GM12875 (cell line): ENCODE measurements at regions not wholly inside any gene's neighbourhood (a gene's known extent, or its start where the extent isn't known, plus 50 kb on each side); places are given as distances from the start of the nearest gene placed in this dataset.

ENCODE experiments used
- H3K4me3 ChIP-seq: one replicate; pipeline ENCODE4 v1.5.1; 2011; ENCODE audit warnings: low read depth, low read length, control low read depth
- TF ChIP-seq, protein P1 (sequence below): IDR thresholded peaks from 2 replicates; pipeline ENCODE4 v1.5.1; 2011; ENCODE audit warnings: low read depth, mild to moderate bottlenecking, control low read depth, inconsistent platforms, low read length, moderate library complexity, borderline replicate concordance; ENCODE audit not compliant: insufficient read depth

- TF ChIP-seq, protein P1, sequence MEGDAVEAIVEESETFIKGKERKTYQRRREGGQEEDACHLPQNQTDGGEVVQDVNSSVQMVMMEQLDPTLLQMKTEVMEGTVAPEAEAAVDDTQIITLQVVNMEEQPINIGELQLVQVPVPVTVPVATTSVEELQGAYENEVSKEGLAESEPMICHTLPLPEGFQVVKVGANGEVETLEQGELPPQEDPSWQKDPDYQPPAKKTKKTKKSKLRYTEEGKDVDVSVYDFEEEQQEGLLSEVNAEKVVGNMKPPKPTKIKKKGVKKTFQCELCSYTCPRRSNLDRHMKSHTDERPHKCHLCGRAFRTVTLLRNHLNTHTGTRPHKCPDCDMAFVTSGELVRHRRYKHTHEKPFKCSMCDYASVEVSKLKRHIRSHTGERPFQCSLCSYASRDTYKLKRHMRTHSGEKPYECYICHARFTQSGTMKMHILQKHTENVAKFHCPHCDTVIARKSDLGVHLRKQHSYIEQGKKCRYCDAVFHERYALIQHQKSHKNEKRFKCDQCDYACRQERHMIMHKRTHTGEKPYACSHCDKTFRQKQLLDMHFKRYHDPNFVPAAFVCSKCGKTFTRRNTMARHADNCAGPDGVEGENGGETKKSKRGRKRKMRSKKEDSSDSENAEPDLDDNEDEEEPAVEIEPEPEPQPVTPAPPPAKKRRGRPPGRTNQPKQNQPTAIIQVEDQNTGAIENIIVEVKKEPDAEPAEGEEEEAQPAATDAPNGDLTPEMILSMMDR = no peak
- no peak overlapping the region for H3K4me3 ChIP-seq
Measured at GRCh38 chr14:84859116-84859515, 670.8 kb upstream of the FLRT2 start.

- TF ChIP-seq, protein P1 = no peak
- no peak overlapping the region for H3K4me3 ChIP-seq
Measured at GRCh38 chr14:84864548-84865271, 665.2 kb upstream of the FLRT2 start.

DNA sequence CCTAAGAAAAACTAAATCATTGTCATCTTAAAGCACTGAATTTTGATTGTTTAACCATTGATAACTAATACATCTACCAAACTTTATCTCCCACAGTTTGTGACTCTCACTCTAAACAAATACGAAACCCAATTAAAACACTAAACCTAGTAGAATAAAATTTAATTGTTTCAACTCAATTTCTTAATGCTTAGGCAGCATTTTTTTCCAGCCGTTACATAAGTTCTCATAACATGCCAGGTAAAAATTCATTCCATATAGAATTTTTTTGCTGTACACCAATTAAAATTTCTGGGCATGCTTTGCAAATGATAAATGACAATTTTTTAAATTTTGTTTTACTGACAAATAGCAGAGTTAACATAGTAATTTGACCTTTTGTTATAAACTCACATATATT, 658.2 kb upstream of the FLRT2 start:
- no peak overlapping the region for H3K4me3 ChIP-seq
- TF ChIP-seq, protein P1 = no peak

DNA sequence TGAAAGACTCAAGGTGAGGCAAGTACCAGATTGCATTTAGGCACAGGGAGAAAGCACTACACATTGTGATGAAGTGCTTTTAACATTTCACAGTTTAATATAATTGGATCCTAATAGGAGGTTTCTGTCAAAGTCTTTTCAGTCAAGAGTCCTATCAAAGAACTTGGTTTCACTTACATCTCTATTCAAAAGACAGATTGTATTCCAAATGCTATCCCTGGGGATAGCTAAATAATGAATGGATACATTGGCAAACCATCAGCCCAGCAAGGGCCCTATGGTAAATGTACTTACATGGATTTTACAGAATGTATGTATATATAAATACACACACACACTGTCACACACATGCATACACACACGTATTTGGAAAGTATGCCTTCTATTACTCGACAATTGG, 655.5 kb upstream of the FLRT2 start:
- TF ChIP-seq, protein P1 = no peak
- H3K4me3 ChIP-seq = no peak overlapping the region

DNA sequence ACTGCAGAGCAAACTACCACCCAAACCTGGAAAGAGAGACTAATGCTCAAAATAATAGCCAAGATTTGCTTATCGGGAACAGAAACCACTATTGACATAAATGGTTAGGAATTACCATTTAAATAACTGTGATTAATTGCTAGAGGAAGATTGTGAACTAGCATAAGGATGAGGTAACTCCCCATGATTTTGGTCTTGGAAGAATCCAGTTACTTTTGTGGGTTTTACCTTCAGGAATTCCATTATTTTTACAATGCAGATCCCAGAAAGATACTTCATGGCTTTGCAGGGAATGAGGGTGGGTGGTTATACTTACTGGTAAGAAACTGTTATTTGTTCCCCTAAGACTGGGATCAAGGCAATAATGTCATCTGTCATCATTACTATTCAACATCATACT, 652.9 kb upstream of the FLRT2 start:
- TF ChIP-seq, protein P1 = no peak

DNA sequence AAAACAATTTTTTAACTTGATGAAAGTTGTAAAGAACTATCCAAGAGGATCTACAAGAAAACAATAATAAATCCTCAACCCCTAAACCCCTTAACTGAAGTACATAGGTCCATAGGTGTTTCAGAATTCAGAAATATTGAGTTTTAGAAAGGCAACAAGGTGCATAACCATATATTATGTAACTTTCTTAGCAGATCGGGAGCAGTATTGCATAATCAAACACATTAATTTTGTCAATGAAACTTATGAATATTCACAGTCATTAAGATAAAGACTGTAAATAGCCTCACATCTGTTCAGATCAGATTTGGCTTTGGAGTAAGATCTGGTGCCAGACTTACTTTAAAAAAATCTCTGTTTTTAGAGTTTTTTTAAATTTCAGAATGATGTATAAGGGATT, 647.1 kb upstream of the FLRT2 start:
- TF ChIP-seq, protein P1 = no peak
- H3K4me3 ChIP-seq = no peak overlapping the region

More for the DNA sequence above, 652.9 kb upstream of the FLRT2 start:
- no peak overlapping the region for H3K4me3 ChIP-seq

GRCh38 chr14:84885061-84885460, 644.9 kb upstream of the FLRT2 start:
- TF ChIP-seq, protein P1 = no peak
- H3K4me3 ChIP-seq = no peak overlapping the region
